H9 (cell line): ENCODE measurements at regions not wholly inside any gene's neighbourhood (a gene's known extent, or its start where the extent isn't known, plus 50 kb on each side); places are given as distances from the start of the nearest gene placed in this dataset.
"Not testable (repeated sequence)": the region's sequence is repeated elsewhere in the genome, so short reads cannot be mapped to it uniquely, and the experiment has no call there.

ENCODE experiments used
- DNase-seq: peaks from one replicate; pipeline ENCODE4 v3.0.0-alpha.2; 2017
- H2AFZ ChIP-seq: one replicate; pipeline ENCODE4 v1.6.1; 2013; ENCODE audit warnings: mild to moderate bottlenecking, low read length, control low read depth, moderate library complexity
- H2AK5ac ChIP-seq: 2 replicates; pipeline ENCODE4 v1.6.1; 2013; ENCODE audit warnings: low read length, control low read depth, mixed read lengths; ENCODE audit not compliant: insufficient read length
- H2BK120ac ChIP-seq: one replicate; pipeline ENCODE4 v1.6.1; 2013; ENCODE audit warnings: low read depth, mild to moderate bottlenecking, low read length, control low read depth, inconsistent platforms; ENCODE audit not compliant: poor library complexity, severe bottlenecking
- H2BK12ac ChIP-seq: 2 replicates; pipeline ENCODE4 v1.6.1; 2013; ENCODE audit warnings: low read length, control low read depth, mixed read lengths, low read depth; ENCODE audit not compliant: insufficient read length
- H2BK15ac ChIP-seq: 2 replicates; pipeline ENCODE4 v1.6.1; 2013; ENCODE audit warnings: low read depth, low read length, control low read depth
- H2BK20ac ChIP-seq: one replicate; pipeline ENCODE4 v1.6.1; 2013; ENCODE audit warnings: low read depth, mild to moderate bottlenecking, low read length, control low read depth, inconsistent platforms; ENCODE audit not compliant: poor library complexity, severe bottlenecking
- H2BK5ac ChIP-seq: 2 replicates; pipeline ENCODE4 v1.6.1; 2013; ENCODE audit warnings: low read length, control low read depth, mixed read lengths; ENCODE audit not compliant: insufficient read length
- H3K14ac ChIP-seq: 2 replicates; pipeline ENCODE4 v1.6.1; 2013; ENCODE audit warnings: low read length, control low read depth; ENCODE audit not compliant: insufficient read depth
- H3K18ac ChIP-seq: 2 replicates; pipeline ENCODE4 v1.6.1; 2013; ENCODE audit warnings: low read depth, mild to moderate bottlenecking, mixed read lengths, low read length, control low read depth; ENCODE audit not compliant: insufficient read length
- H3K23ac ChIP-seq: 2 replicates; pipeline ENCODE4 v1.6.1; 2013; ENCODE audit warnings: low read length, control low read depth, mixed read lengths, low read depth; ENCODE audit not compliant: insufficient read length
- H3K23me2 ChIP-seq: 2 replicates; pipeline ENCODE4 v1.6.1; 2013; ENCODE audit warnings: low read depth, mild to moderate bottlenecking, mixed read lengths, low read length, control low read depth; ENCODE audit not compliant: insufficient read length, poor library complexity, severe bottlenecking
- H3K27ac ChIP-seq: 2 replicates; pipeline ENCODE4 v1.5.1; 2013; ENCODE audit warnings: low read length, control low read depth, mixed read lengths, low read depth; ENCODE audit not compliant: insufficient read length
- H3K27me3 ChIP-seq: 2 replicates; pipeline ENCODE4 v1.6.1; 2013; ENCODE audit warnings: low read length, control low read depth, inconsistent platforms; ENCODE audit not compliant: insufficient read depth
- H3K4ac ChIP-seq: 2 replicates; pipeline ENCODE4 v1.6.1; 2013; ENCODE audit warnings: low read depth, mild to moderate bottlenecking, control low read depth, inconsistent platforms, low read length, moderate library complexity
- H3K4me1 ChIP-seq: 2 replicates; pipeline ENCODE4 v1.6.1; 2013; ENCODE audit warnings: low read length, control low read depth, inconsistent platforms; ENCODE audit not compliant: insufficient read depth
- H3K4me2 ChIP-seq: 2 replicates; pipeline ENCODE4 v1.6.1; 2013; ENCODE audit warnings: low read length, control low read depth, mixed read lengths; ENCODE audit not compliant: insufficient read length, insufficient read depth
- H3K56ac ChIP-seq: 2 replicates; pipeline ENCODE4 v1.6.1; 2013; ENCODE audit warnings: low read depth, mild to moderate bottlenecking, mixed read lengths, low read length, control low read depth; ENCODE audit not compliant: insufficient read length
- H3K79me1 ChIP-seq: 2 replicates; pipeline ENCODE4 v1.6.1; 2013; ENCODE audit warnings: low read depth, mild to moderate bottlenecking, moderate library complexity, low read length, control low read depth, inconsistent platforms; ENCODE audit not compliant: insufficient read depth, poor library complexity, severe bottlenecking
- H3K79me2 ChIP-seq: 2 replicates; pipeline ENCODE4 v1.6.1; 2013; ENCODE audit warnings: low read length, control low read depth, inconsistent platforms; ENCODE audit not compliant: insufficient read depth
- H3K9ac ChIP-seq: 2 replicates; pipeline ENCODE4 v1.6.1; 2013; ENCODE audit warnings: low read length, control low read depth, mixed read lengths; ENCODE audit not compliant: insufficient read length; ENCODE audit errors: extremely low read depth
- H3K9me3 ChIP-seq: one replicate; pipeline ENCODE4 v1.6.1; 2013; ENCODE audit warnings: low read depth, low read length, inconsistent platforms; ENCODE audit not compliant: control insufficient read depth
- H3T11ph ChIP-seq: one replicate; pipeline ENCODE4 v1.6.1; 2013; ENCODE audit warnings: mild to moderate bottlenecking, low read length, control low read depth, inconsistent platforms
- H4K20me1 ChIP-seq: one replicate; pipeline ENCODE4 v1.6.1; 2013; ENCODE audit not compliant: control insufficient read depth, insufficient read length, insufficient read depth
- H4K5ac ChIP-seq: 2 replicates; pipeline ENCODE4 v1.6.1; 2013; ENCODE audit warnings: low read depth, mild to moderate bottlenecking, mixed read lengths, low read length, control low read depth; ENCODE audit not compliant: insufficient read length
- H4K8ac ChIP-seq: replicated peaks from 2 replicates; pipeline ENCODE4 v1.6.1; 2013; ENCODE audit warnings: low read length, control low read depth, mixed read lengths, low read depth; ENCODE audit not compliant: insufficient read length
- H4K91ac ChIP-seq: 2 replicates; pipeline ENCODE4 v1.6.1; 2013; ENCODE audit warnings: low read depth, mild to moderate bottlenecking, moderate library complexity, mixed read lengths, low read length, control low read depth; ENCODE audit not compliant: insufficient read length
- H3K27ac Mint-ChIP-seq, 3 experiments: 2 replicates in 2 of 3; 3 replicates in 1 of 3; pipeline ENCODE4 v1.8.0; 2020 to 2021; ENCODE audit warnings: mixed read lengths in 3 of 3, mild to moderate bottlenecking in 1 of 3, moderate library complexity in 1 of 3
- H3K27me3 Mint-ChIP-seq: 2 replicates; pipeline ENCODE4 v1.8.0; 2021; ENCODE audit warnings: low read depth, mild to moderate bottlenecking, moderate library complexity, mixed read lengths
- H3K36me3 Mint-ChIP-seq, 3 experiments: 2 replicates in 2 of 3; 3 replicates in 1 of 3; pipeline ENCODE4 v1.8.0; 2020 to 2021; ENCODE audit warnings: low read depth in 3 of 3, mixed read lengths in 3 of 3; ENCODE audit not compliant: insufficient read depth in 1 of 3
- H3K4me1 Mint-ChIP-seq, 2 experiments: 2 replicates each; pipeline ENCODE4 v1.8.0; 2020; ENCODE audit warnings: mixed read lengths in 2 of 2
- H3K4me3 Mint-ChIP-seq, 2 experiments: 2 replicates in 1 of 2; 3 replicates in 1 of 2; pipeline ENCODE4 v1.8.0; 2020 to 2021; ENCODE audit warnings: mild to moderate bottlenecking in 2 of 2, mixed read lengths in 2 of 2, moderate library complexity in 1 of 2
- H3K9me3 Mint-ChIP-seq, 2 experiments: 2 replicates in 1 of 2; 3 replicates in 1 of 2; pipeline ENCODE4 v1.8.0; 2020; ENCODE audit warnings: mild to moderate bottlenecking in 2 of 2, mixed read lengths in 2 of 2, moderate library complexity in 1 of 2
- CTCF ChIP-seq: fragments of 200-600 bp; sonication (generic); conservative IDR thresholded peaks from 3 replicates; pipeline ENCODE4 v1.8.0; 2021; ENCODE audit warnings: antibody characterized with exemption, mild to moderate bottlenecking
- WGBS: extraction: QIAGEN DNeasy Blood & Tissue Kit; methylation state at CpG from one replicate; pipeline ENCODE4 v1.1.7; 2013; ENCODE audit warnings: missing lambda C conversion rate, low lambda C conversion rate, mixed read lengths; ENCODE audit not compliant: insufficient read length; ENCODE audit errors: extremely low coverage; 5-methylcytosine and 5-hydroxymethylcytosine counted together

- not testable (repeated sequence) for H3K56ac ChIP-seq, H3T11ph ChIP-seq, H3K4me1 ChIP-seq, H3K9ac ChIP-seq, H3K4ac ChIP-seq, H3K27ac ChIP-seq, H2BK15ac ChIP-seq, H4K20me1 ChIP-seq, H2AFZ ChIP-seq, H3K79me2 ChIP-seq, H2BK20ac ChIP-seq, H2BK120ac ChIP-seq, H3K9me3 ChIP-seq, H3K4me2 ChIP-seq, H3K18ac ChIP-seq, H3K23me2 ChIP-seq, H4K5ac ChIP-seq, H3K27ac Mint-ChIP-seq, H3K79me1 ChIP-seq, H3K4me1 Mint-ChIP-seq, H2AK5ac ChIP-seq, H3K36me3 Mint-ChIP-seq, H4K91ac ChIP-seq, H3K9me3 Mint-ChIP-seq, H3K27me3 ChIP-seq, H4K8ac ChIP-seq, H2BK12ac ChIP-seq, H3K14ac ChIP-seq, H3K4me3 Mint-ChIP-seq, H2BK5ac ChIP-seq, H3K27me3 Mint-ChIP-seq, H3K23ac ChIP-seq, DNase-seq
- no CpG with 5 or more reads among the region's 6 CpGs for WGBS
- peak; percentile 39; the same call in 2 of the 3 replicates for TF ChIP-seq CTCF
Observed at GRCh38 chr21:7798446-7798845, 2722.9 kb upstream of the TPTE start.

GRCh38 chr21:7799697-7800096 lies 2721.7 kb upstream of the TPTE start:
- not testable (repeated sequence) for H3K4me2 ChIP-seq, H3K27ac ChIP-seq, H3T11ph ChIP-seq, H3K27ac Mint-ChIP-seq, H3K9ac ChIP-seq, H3K79me1 ChIP-seq, H4K5ac ChIP-seq, H3K14ac ChIP-seq, H3K56ac ChIP-seq, H2AFZ ChIP-seq, H2BK120ac ChIP-seq, H3K9me3 Mint-ChIP-seq, H3K27me3 ChIP-seq, H3K4me3 Mint-ChIP-seq, H3K4ac ChIP-seq, H3K27me3 Mint-ChIP-seq, H2BK20ac ChIP-seq, H3K9me3 ChIP-seq, H4K20me1 ChIP-seq, H2AK5ac ChIP-seq, DNase-seq, H3K79me2 ChIP-seq, H3K36me3 Mint-ChIP-seq, H4K8ac ChIP-seq, H3K4me1 ChIP-seq, H4K91ac ChIP-seq, H3K4me1 Mint-ChIP-seq, H2BK12ac ChIP-seq, H3K23ac ChIP-seq, H3K18ac ChIP-seq, H2BK15ac ChIP-seq, H3K23me2 ChIP-seq, H2BK5ac ChIP-seq
- WGBS = no CpG with 5 or more reads among the region's 5 CpGs
